NCI-H1694 treated with DMSO at 0.1 percent for 48 hours (cell line): ENCODE measurements at regions not wholly inside any gene's neighbourhood (a gene's known extent, or its start where the extent isn't known, plus 50 kb on each side); places are given as distances from the start of the nearest gene placed in this dataset.
A peak's percentile ranks its signal among the peaks of the same experiment; 100 is the strongest.
"Not testable (repeated sequence)": the region's sequence is repeated elsewhere in the genome, so short reads cannot be mapped to it uniquely, and the experiment has no call there.

Source experiments
- DNase-seq: peaks from one replicate; lab custom pipeline; 2025; lab: John Stamatoyannopoulos, UW

GRCh38 chr4:173475751-173476150 is 54.3 kb downstream of the HAND2 start:
- DNase-seq = no peak

- DNase-seq = no peak
Measured at GRCh38 chr4:173469622-173470021, 60.4 kb downstream of the HAND2 start.

- DNase-seq = no peak
Measured at GRCh38 chr4:173468314-173468713, 61.7 kb downstream of the HAND2 start.

GRCh38 chr4:173466101-173466500 is 63.9 kb downstream of the HAND2 start:
- no peak for DNase-seq

GRCh38 chr4:173464481-173464880 is 65.5 kb downstream of the HAND2 start:
- DNase-seq = no peak

- no peak for DNase-seq
Measured at GRCh38 chr4:173463816-173464215, 64.9 kb upstream of the SCRG1 start.

- DNase-seq = no peak
Measured at GRCh38 chr4:173461170-173461569, 62.3 kb upstream of the SCRG1 start.

GRCh38 chr4:173459857-173460256 is 60.9 kb upstream of the SCRG1 start:
- DNase-seq = no peak

GRCh38 chr4:173457893-173458292 is 59.0 kb upstream of the SCRG1 start:
- no peak for DNase-seq

GRCh38 chr4:173451435-173451834 is 52.5 kb upstream of the SCRG1 start:
- DNase-seq = not testable (repeated sequence)

GRCh38 chr4:173450281-173450680 is 51.4 kb upstream of the SCRG1 start:
- DNase-seq = no peak

GRCh38 chr4:173449380-173449717 is 50.4 kb upstream of the SCRG1 start:
- peak; percentile 66 for DNase-seq

GRCh38 chr4:173448608-173449379 is 49.9 kb upstream of the SCRG1 start:
- peak; percentile 90 for DNase-seq
